WTC11 (cell line): ENCODE measurements at regions not wholly inside any gene's neighbourhood (a gene's known extent, or its start where the extent isn't known, plus 50 kb on each side); places are given as distances from the start of the nearest gene placed in this dataset.

Experiments
- ATAC-seq: fragments of 200-7000 bp; cut with Tn5 transposase; 2 replicates; pipeline ENCODE4 v1.10.0; 2021; ENCODE audit warnings: mild to moderate bottlenecking, moderate library complexity
- CTCF ChIA-PET: fragments of 300-600 bp; sonication (Branson Sonifier 250); formaldehyde crosslinking; loops from one replicate; lab custom pipeline; 2021; ENCODE audit warnings: antibody characterized with exemption; lab: Charles Lee
- POLR2A ChIA-PET: fragments of 350-600 bp; sonication (Branson Sonifier 250); formaldehyde crosslinking; loops from one replicate; lab custom pipeline; 2021; ENCODE audit warnings: antibody characterized with exemption; lab: Charles Lee
- DNase-seq: peaks from one replicate; pipeline ENCODE4 v3.0.0; 2021; ENCODE audit warnings: low spot score
- H3K27ac Mint-ChIP-seq: 2 replicates; pipeline ENCODE4 v1.8.0; 2021; ENCODE audit warnings: mixed read lengths
- H3K27me3 Mint-ChIP-seq: 2 replicates; pipeline ENCODE4 v1.8.0; 2021; ENCODE audit warnings: low read depth, mild to moderate bottlenecking, moderate library complexity, mixed read lengths
- H3K36me3 Mint-ChIP-seq: 2 replicates; pipeline ENCODE4 v1.8.0; 2021; ENCODE audit warnings: mixed read lengths
- H3K4me1 Mint-ChIP-seq: 2 replicates; pipeline ENCODE4 v1.8.0; 2022; ENCODE audit warnings: mixed read lengths
- H3K4me3 Mint-ChIP-seq: 2 replicates; pipeline ENCODE4 v1.8.0; 2021; ENCODE audit warnings: mild to moderate bottlenecking, moderate library complexity, mixed read lengths
- H3K9me3 Mint-ChIP-seq: 2 replicates; pipeline ENCODE4 v1.8.0; 2021; ENCODE audit warnings: mixed read lengths
- ATF1 ChIP-seq: sonication (generic); formaldehyde crosslinking; IDR thresholded peaks from 2 replicates; pipeline ENCODE4 v1.8.1; 2023; ENCODE audit warnings: mild to moderate bottlenecking, moderate library complexity, missing genetic modification reagents
- CTCF ChIP-seq: fragments of 200-600 bp; IDR thresholded peaks from 2 replicates; pipeline ENCODE4 v1.8.0; 2022; ENCODE audit warnings: antibody characterized with exemption
- FOXP1 ChIP-seq: sonication (generic); formaldehyde crosslinking; IDR thresholded peaks from 2 replicates; pipeline ENCODE4 v1.8.0; 2022; ENCODE audit warnings: missing genetic modification reagents, mild to moderate bottlenecking, moderate library complexity, borderline replicate concordance
- GRHL2 ChIP-seq: fragments of 250-450 bp; sonication (Bioruptor Pico); IDR thresholded peaks from 2 replicates; pipeline ENCODE4 v1.8.0; 2022; ENCODE audit warnings: mild to moderate bottlenecking, moderate library complexity; ENCODE audit not compliant: insufficient replicate concordance, severe bottlenecking
- MLX ChIP-seq: sonication (generic); formaldehyde crosslinking; IDR thresholded peaks from 2 replicates; pipeline ENCODE4 v1.8.1; 2023; ENCODE audit warnings: mild to moderate bottlenecking, missing genetic modification reagents, moderate library complexity
- NFATC4 ChIP-seq: fragments of 250-450 bp; sonication (Bioruptor Pico); IDR thresholded peaks from 2 replicates; pipeline ENCODE4 v1.9.0; 2021; ENCODE audit warnings: mild to moderate bottlenecking
- NR1H2 ChIP-seq: sonication (generic); formaldehyde crosslinking; IDR thresholded peaks from 2 replicates; pipeline ENCODE4 v1.9.0; 2021; ENCODE audit warnings: mild to moderate bottlenecking, moderate library complexity, missing genetic modification reagents
- PRDM15 ChIP-seq: sonication (generic); formaldehyde crosslinking; IDR thresholded peaks from 2 replicates; pipeline ENCODE4 v1.8.0; 2022; ENCODE audit warnings: missing genetic modification reagents
- RORB ChIP-seq: fragments of 250-450 bp; sonication (Bioruptor Pico); IDR thresholded peaks from 2 replicates; pipeline ENCODE4 v1.9.0; 2021; ENCODE audit warnings: mild to moderate bottlenecking
- TEAD1 ChIP-seq: sonication (generic); formaldehyde crosslinking; IDR thresholded peaks from 2 replicates; pipeline ENCODE4 v1.8.0; 2022; ENCODE audit warnings: mild to moderate bottlenecking, missing genetic modification reagents
- ZNF219 ChIP-seq: sonication (generic); formaldehyde crosslinking; IDR thresholded peaks from 2 replicates; pipeline ENCODE4 v1.8.0; 2023; ENCODE audit warnings: missing genetic modification reagents, mild to moderate bottlenecking, borderline replicate concordance
- ZNF396 ChIP-seq: fragments of 250-450 bp; sonication (Bioruptor Pico); IDR thresholded peaks from 2 replicates; pipeline ENCODE4 v1.8.0; 2021; ENCODE audit warnings: mild to moderate bottlenecking, moderate library complexity, borderline replicate concordance
- ZNF423 ChIP-seq: fragments of 250-450 bp; sonication (Bioruptor Pico); IDR thresholded peaks from 2 replicates; pipeline ENCODE4 v2.1.2; 2022; ENCODE audit warnings: mild to moderate bottlenecking, moderate library complexity
- ZNF671 ChIP-seq: fragments of 250-450 bp; sonication (Bioruptor Pico); IDR thresholded peaks from 2 replicates; pipeline ENCODE4 v1.8.0; 2021; ENCODE audit warnings: mild to moderate bottlenecking
- TF ChIP-seq, protein P1 (sequence below): sonication (generic); formaldehyde crosslinking; IDR thresholded peaks from 2 replicates; pipeline ENCODE4 v1.8.0; 2022; ENCODE audit warnings: mild to moderate bottlenecking, missing genetic modification reagents
- TF ChIP-seq, protein P2 (sequence below): sonication (generic); formaldehyde crosslinking; IDR thresholded peaks from 2 replicates; pipeline ENCODE4 v1.8.1; 2023; ENCODE audit warnings: mild to moderate bottlenecking, missing genetic modification reagents, moderate library complexity
- TF ChIP-seq, protein P3 (sequence below): sonication (generic); formaldehyde crosslinking; IDR thresholded peaks from 2 replicates; pipeline ENCODE4 v1.8.0; 2022; ENCODE audit warnings: mild to moderate bottlenecking, missing genetic modification reagents
- TF ChIP-seq, protein P4 (sequence below): sonication (generic); formaldehyde crosslinking; IDR thresholded peaks from 2 replicates; pipeline ENCODE4 v1.8.0; 2022; ENCODE audit warnings: mild to moderate bottlenecking, missing genetic modification reagents

DNA sequence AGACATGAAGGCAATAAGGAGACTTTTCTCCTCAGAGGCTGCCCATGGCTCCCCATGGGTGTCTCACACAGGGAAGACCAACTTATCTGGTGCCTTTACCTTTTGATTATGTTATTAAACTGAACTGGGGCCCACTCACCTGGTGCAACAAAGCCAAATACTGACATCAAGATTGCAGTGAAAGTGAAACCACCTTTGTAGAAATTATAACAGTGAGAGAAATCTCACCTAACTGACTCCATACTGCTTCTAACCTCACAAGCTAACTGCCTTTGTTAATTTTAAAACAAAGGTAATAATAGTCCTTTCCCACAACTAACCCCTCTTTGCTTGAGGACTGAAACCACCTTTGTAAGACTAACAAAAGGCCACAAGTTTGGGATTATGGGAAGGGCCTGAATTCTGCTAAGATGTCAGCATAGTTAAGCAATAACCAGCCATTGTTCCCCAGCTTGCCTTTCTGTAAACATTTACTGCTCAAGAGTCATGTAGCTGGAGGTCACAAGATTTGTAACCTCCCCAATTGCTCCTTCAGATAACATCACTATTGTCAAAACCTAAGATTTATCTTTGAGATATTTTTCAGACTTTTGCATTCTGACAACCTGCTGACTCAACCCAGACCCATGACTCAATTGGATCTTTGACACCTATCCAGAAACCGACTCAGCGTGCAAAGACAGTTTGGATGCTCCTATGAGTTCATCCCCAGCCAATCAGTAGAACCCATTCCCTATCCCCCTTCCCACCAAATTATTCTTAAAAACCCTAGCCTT is 420.3 kb upstream of the CFAP20DC start:
- H3K36me3 Mint-ChIP-seq, result 0 out of 2 replicates have a peak, but pooled peaks cover 9% of the 10 kb centered on the region
- CTCF ChIA-PET, result interaction anchor here (0.6 kb wide), 1 partner anchor 388 kb away, joined by 5 read pairs; no protein-coding TSS in a partner anchor
- H3K4me1 Mint-ChIP-seq, result no peaks in the 10 kb centered on the region
- H3K4me3 Mint-ChIP-seq, result no peak overlapping the region
- no peak overlapping the region for H3K27ac Mint-ChIP-seq
- ATAC-seq (no peak), DNase-seq (no peak)
- no peaks in the 10 kb centered on the region; the same call in 1 of the 2 replicates for H3K27me3 Mint-ChIP-seq
- TF ChIP-seq GRHL2, result no peak
- no peak for TF ChIP-seq MLX (CRISPR knock-in tag)
- TF ChIP-seq, protein P1, sequence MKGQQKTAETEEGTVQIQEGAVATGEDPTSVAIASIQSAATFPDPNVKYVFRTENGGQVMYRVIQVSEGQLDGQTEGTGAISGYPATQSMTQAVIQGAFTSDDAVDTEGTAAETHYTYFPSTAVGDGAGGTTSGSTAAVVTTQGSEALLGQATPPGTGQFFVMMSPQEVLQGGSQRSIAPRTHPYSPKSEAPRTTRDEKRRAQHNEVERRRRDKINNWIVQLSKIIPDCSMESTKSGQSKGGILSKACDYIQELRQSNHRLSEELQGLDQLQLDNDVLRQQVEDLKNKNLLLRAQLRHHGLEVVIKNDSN (CRISPR knock-in tag), result no peak
- TF ChIP-seq ATF1 (CRISPR knock-in tag), result no peak
- no peak for TF ChIP-seq CTCF
- no peak for TF ChIP-seq TEAD1
- no peak for TF ChIP-seq RORB (CRISPR knock-in tag)
- TF ChIP-seq ZNF219 (CRISPR knock-in tag), result no peak
- peaks cover 25% of the 10 kb centered on the region for H3K9me3 Mint-ChIP-seq
- POLR2A ChIA-PET, result no interaction called here

GRCh38 chr3:59467476-59467875 is 417.7 kb upstream of the CFAP20DC start:
- TF ChIP-seq, protein P2, sequence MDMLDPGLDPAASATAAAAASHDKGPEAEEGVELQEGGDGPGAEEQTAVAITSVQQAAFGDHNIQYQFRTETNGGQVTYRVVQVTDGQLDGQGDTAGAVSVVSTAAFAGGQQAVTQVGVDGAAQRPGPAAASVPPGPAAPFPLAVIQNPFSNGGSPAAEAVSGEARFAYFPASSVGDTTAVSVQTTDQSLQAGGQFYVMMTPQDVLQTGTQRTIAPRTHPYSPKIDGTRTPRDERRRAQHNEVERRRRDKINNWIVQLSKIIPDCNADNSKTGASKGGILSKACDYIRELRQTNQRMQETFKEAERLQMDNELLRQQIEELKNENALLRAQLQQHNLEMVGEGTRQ (CRISPR knock-in tag), result no peak
- no peak for TF ChIP-seq ZNF219 (CRISPR knock-in tag)
- no peak for TF ChIP-seq GRHL2
- TF ChIP-seq ATF1 (CRISPR knock-in tag), result no peak
- TF ChIP-seq ZNF671 (CRISPR knock-in tag), result no peak
- TF ChIP-seq, protein P3, sequence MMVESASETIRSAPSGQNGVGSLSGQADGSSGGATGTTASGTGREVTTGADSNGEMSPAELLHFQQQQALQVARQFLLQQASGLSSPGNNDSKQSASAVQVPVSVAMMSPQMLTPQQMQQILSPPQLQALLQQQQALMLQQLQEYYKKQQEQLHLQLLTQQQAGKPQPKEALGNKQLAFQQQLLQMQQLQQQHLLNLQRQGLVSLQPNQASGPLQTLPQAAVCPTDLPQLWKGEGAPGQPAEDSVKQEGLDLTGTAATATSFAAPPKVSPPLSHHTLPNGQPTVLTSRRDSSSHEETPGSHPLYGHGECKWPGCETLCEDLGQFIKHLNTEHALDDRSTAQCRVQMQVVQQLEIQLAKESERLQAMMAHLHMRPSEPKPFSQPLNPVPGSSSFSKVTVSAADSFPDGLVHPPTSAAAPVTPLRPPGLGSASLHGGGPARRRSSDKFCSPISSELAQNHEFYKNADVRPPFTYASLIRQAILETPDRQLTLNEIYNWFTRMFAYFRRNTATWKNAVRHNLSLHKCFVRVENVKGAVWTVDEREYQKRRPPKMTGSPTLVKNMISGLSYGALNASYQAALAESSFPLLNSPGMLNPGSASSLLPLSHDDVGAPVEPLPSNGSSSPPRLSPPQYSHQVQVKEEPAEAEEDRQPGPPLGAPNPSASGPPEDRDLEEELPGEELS (CRISPR knock-in tag), result no peak
- TF ChIP-seq MLX (CRISPR knock-in tag), result no peak
- no peak for TF ChIP-seq ZNF396
- Mint-ChIP-seq H3K27me3 (no peaks in the 10 kb centered on the region; the same call in 1 of the 2 replicates), H3K36me3 (0 out of 2 replicates have a peak, but pooled peaks cover 9% of the 10 kb centered on the region), H3K4me1 (no peaks in the 10 kb centered on the region), H3K4me3 (no peak overlapping the region), H3K9me3 (peaks cover 22% of the 10 kb centered on the region), H3K27ac (no peak overlapping the region)
- CTCF ChIA-PET, result interaction anchor here (0.6 to 0.7 kb wide), 2 partner anchors 826 to 1162 kb away, joined by 3 to 5 read pairs; no protein-coding TSS in a partner anchor
- DNase-seq (no peak), ATAC-seq (no peak)
- POLR2A ChIA-PET, result no interaction called here

DNA sequence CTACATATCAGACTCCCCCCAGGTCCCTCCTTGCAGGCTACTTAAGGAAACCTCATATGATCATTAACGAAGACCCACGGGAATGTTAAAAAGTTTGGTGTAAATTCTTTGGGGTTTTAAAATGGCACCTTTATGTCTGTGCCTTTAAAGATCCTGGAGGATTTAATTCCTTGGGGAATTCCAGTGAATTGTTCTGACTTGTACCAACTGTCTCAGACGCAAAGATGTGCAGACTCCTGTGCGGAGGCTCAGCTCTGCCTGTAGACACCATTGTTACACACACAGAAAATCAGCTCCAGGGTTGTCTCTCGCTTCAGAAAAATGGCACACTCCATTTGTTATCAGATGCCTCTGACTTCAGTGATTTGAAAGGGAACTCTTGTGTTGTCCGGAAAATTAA is 414.4 kb upstream of the CFAP20DC start:
- POLR2A ChIA-PET, result no interaction called here
- no peak for DNase-seq
- CTCF ChIA-PET, result no interaction called here
- Mint-ChIP-seq H3K4me3 (no peak overlapping the region), H3K9me3 (peaks cover 13% of the 10 kb centered on the region), H3K27ac (no peak overlapping the region), H3K27me3 (no peaks in the 10 kb centered on the region; the same call in none of the 2 replicates), H3K4me1 (no peaks in the 10 kb centered on the region), H3K36me3 (no peaks in the 10 kb centered on the region)
- no peak for ATAC-seq
- TF ChIP-seq ZNF423 (CRISPR knock-in tag) (no peak), NR1H2 (no peak), FOXP1 (no peak), PRDM15 (CRISPR knock-in tag) (no peak), NFATC4 (CRISPR knock-in tag) (no peak)
- TF ChIP-seq, protein P4, sequence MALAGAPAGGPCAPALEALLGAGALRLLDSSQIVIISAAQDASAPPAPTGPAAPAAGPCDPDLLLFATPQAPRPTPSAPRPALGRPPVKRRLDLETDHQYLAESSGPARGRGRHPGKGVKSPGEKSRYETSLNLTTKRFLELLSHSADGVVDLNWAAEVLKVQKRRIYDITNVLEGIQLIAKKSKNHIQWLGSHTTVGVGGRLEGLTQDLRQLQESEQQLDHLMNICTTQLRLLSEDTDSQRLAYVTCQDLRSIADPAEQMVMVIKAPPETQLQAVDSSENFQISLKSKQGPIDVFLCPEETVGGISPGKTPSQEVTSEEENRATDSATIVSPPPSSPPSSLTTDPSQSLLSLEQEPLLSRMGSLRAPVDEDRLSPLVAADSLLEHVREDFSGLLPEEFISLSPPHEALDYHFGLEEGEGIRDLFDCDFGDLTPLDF (CRISPR knock-in tag), result no peak
